Keratinocyte (primary cell): ENCODE measurements at regions not wholly inside any gene's neighbourhood (a gene's known extent, or its start where the extent isn't known, plus 50 kb on each side); places are given as distances from the start of the nearest gene placed in this dataset.

Source experiments
- DNase-seq: peaks from one replicate; pipeline ENCODE4 v3.0.0-alpha.2; 2011; ENCODE audit warnings: low read depth, missing footprints, low spot score
- FAIRE-seq: peaks from 2 replicates; lab custom pipeline; 2011; peaks lifted over from hg19 to GRCh38; lab: Jason Lieb, UNC
- H2AFZ ChIP-seq: 2 replicates; pipeline ENCODE4 v1.6.0; 2012; ENCODE audit warnings: low read length, control low read depth, inconsistent platforms; ENCODE audit not compliant: control insufficient read depth
- H3K27ac ChIP-seq: 2 replicates; pipeline ENCODE4 v1.5.1; 2011; ENCODE audit warnings: low read length; ENCODE audit not compliant: control insufficient read depth, insufficient read depth
- H3K27me3 ChIP-seq: 3 replicates; pipeline ENCODE4 v1.6.0; 2011; ENCODE audit warnings: low read length; ENCODE audit not compliant: control insufficient read depth, insufficient read depth; ENCODE audit errors: extremely low read depth
- H3K36me3 ChIP-seq, 2 experiments: 2 replicates in 1 of 2; 3 replicates in 1 of 2; pipeline ENCODE4 v1.5.1; 2011; ENCODE audit warnings: low read length in 2 of 2, mild to moderate bottlenecking in 1 of 2; ENCODE audit not compliant: control insufficient read depth in 2 of 2, insufficient read depth in 2 of 2; ENCODE audit errors: extremely low read depth in 1 of 2
- H3K4me1 ChIP-seq: 3 replicates; pipeline ENCODE4 v1.5.1; 2011; ENCODE audit warnings: low read length; ENCODE audit not compliant: control insufficient read depth, insufficient read depth; ENCODE audit errors: extremely low read depth
- H3K4me2 ChIP-seq: 3 replicates; pipeline ENCODE4 v1.6.0; 2011; ENCODE audit warnings: low read depth, low read length; ENCODE audit not compliant: control insufficient read depth, insufficient read depth; ENCODE audit errors: extremely low read depth
- H3K4me3 ChIP-seq, 3 experiments: fragments of 200-600 bp in 1 of 3; sonication (generic) in 1 of 3; 2 replicates in 2 of 3; 3 replicates in 1 of 3; pipeline ENCODE4 v1.5.1; 2011 to 2016; ENCODE audit warnings: low read length in 3 of 3, mild to moderate bottlenecking in 3 of 3, control low read depth in 2 of 3, inconsistent platforms in 1 of 3, low read depth in 1 of 3, mixed read lengths in 1 of 3, mixed run types in 1 of 3, moderate library complexity in 1 of 3; ENCODE audit not compliant: control insufficient read depth in 2 of 3, insufficient read depth in 2 of 3; ENCODE audit errors: extremely low read depth in 1 of 3
- H3K79me2 ChIP-seq: 2 replicates; pipeline ENCODE4 v1.6.0; 2012; ENCODE audit warnings: low read length; ENCODE audit not compliant: control insufficient read depth, insufficient read depth
- H3K9ac ChIP-seq: 3 replicates; pipeline ENCODE4 v1.6.0; 2011; ENCODE audit warnings: low read length; ENCODE audit not compliant: control insufficient read depth, insufficient read depth; ENCODE audit errors: extremely low read depth
- H3K9me1 ChIP-seq: 3 replicates; pipeline ENCODE4 v1.6.0; 2011; ENCODE audit warnings: low read length; ENCODE audit not compliant: control insufficient read depth, insufficient read depth; ENCODE audit errors: extremely low read depth
- H3K9me3 ChIP-seq: 2 replicates; pipeline ENCODE4 v1.5.1; 2012; ENCODE audit warnings: low read depth, low read length; ENCODE audit not compliant: control insufficient read depth
- H4K20me1 ChIP-seq: 3 replicates; pipeline ENCODE4 v1.6.0; 2011; ENCODE audit warnings: low read length; ENCODE audit not compliant: control insufficient read depth, insufficient read depth; ENCODE audit errors: extremely low read depth
- EZH2 ChIP-seq: IDR thresholded peaks from one replicate; pipeline ENCODE4 v1.6.1; 2012; ENCODE audit warnings: inconsistent platforms, mild to moderate bottlenecking, low read length, moderate library complexity
- dilution Hi-C: fragments of 300-500 bp; cut with MboI; formaldehyde crosslinking; loops from one replicate; pipeline ENCODE4 v1.7.0; 2020; ENCODE audit warnings: low sequenced_read_pairs; ENCODE audit not compliant: extremely low pct_ligation_motif_present
- TF ChIP-seq, protein P1 (sequence below), 3 experiments: IDR thresholded peaks in 1 of 3; conservative IDR thresholded peaks in 1 of 3; optimal IDR thresholded peaks in 1 of 3; 2 replicates in 2 of 3; 3 replicates in 1 of 3; pipeline versions ENCODE3 to v1.5.1; 2011; ENCODE audit warnings: low read length in 3 of 3, mild to moderate bottlenecking in 3 of 3, moderate library complexity in 2 of 3, control low read depth in 1 of 3, inconsistent platforms in 1 of 3; ENCODE audit not compliant: insufficient read depth in 2 of 3; ENCODE audit errors: extremely low read depth in 1 of 3

DNA sequence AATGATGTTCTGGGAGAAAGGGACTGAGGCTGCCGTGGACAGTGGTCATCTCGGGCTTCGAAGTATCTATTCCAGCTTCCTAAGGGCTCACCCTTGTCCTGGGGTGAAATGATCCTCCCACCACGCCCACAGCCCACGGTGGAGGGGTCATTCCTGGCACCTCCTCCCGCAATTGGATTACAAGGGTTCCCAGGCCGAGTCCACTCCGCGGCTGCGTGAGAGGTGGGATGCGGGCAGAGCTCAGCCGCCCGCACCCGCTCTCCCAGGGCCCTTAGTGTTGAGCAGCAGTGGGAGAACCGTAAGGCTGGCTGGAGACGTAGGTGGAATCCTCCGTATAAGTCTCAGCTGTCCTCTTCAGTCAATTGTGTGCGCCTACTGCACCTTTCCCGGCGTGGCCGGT is 273.3 kb upstream of the ADAMTS16 start:
- H2AFZ ChIP-seq = no peak overlapping the region
- H3K9me1 ChIP-seq = no peaks in the 10 kb centered on the region
- no peaks in the 10 kb centered on the region for H3K36me3 ChIP-seq
- H3K79me2 ChIP-seq = no peaks in the 10 kb centered on the region
- H3K27ac ChIP-seq = no peak overlapping the region
- TF ChIP-seq, protein P1, sequence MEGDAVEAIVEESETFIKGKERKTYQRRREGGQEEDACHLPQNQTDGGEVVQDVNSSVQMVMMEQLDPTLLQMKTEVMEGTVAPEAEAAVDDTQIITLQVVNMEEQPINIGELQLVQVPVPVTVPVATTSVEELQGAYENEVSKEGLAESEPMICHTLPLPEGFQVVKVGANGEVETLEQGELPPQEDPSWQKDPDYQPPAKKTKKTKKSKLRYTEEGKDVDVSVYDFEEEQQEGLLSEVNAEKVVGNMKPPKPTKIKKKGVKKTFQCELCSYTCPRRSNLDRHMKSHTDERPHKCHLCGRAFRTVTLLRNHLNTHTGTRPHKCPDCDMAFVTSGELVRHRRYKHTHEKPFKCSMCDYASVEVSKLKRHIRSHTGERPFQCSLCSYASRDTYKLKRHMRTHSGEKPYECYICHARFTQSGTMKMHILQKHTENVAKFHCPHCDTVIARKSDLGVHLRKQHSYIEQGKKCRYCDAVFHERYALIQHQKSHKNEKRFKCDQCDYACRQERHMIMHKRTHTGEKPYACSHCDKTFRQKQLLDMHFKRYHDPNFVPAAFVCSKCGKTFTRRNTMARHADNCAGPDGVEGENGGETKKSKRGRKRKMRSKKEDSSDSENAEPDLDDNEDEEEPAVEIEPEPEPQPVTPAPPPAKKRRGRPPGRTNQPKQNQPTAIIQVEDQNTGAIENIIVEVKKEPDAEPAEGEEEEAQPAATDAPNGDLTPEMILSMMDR (optimal IDR thresholded peaks at IDR 0.05 in 1 of 3, IDR thresholded peaks at IDR 0.05 in 1 of 3, conservative IDR thresholded peaks at IDR 0.05 in 1 of 3; ENCODE audit: extremely low read depth in 1 of 3, insufficient read depth in 2 of 3, low read length in 3 of 3) = no peak
- no peak for TF ChIP-seq EZH2
- H3K27me3 ChIP-seq = no peaks in the 10 kb centered on the region
- dilution Hi-C loops = no loop called here
- no peak for DNase-seq
- H3K4me1 ChIP-seq = no peaks in the 10 kb centered on the region
- FAIRE-seq = no peak
- no peaks in the 10 kb centered on the region for H4K20me1 ChIP-seq
- no peak overlapping the region for H3K9ac ChIP-seq
- no peaks in the 10 kb centered on the region for H3K9me3 ChIP-seq
- H3K4me2 ChIP-seq = no peak overlapping the region
- no peak overlapping the region for H3K4me3 ChIP-seq

- Histone ChIP-seq H3K4me2 (no peak overlapping the region), H3K9me1 (no peaks in the 10 kb centered on the region), H3K36me3 (no peaks in the 10 kb centered on the region), H3K4me1 (no peaks in the 10 kb centered on the region), H2AFZ (no peak overlapping the region), H3K27ac (no peak overlapping the region), H3K9ac (no peak overlapping the region), H3K9me3 (no peaks in the 10 kb centered on the region), H3K4me3 (no peak overlapping the region), H3K27me3 (no peaks in the 10 kb centered on the region), H4K20me1 (no peaks in the 10 kb centered on the region), H3K79me2 (no peaks in the 10 kb centered on the region)
- FAIRE-seq (no peak), DNase-seq (no peak)
- TF ChIP-seq EZH2 = no peak
- TF ChIP-seq, protein P1 (optimal IDR thresholded peaks at IDR 0.05 in 1 of 3, IDR thresholded peaks at IDR 0.05 in 1 of 3, conservative IDR thresholded peaks at IDR 0.05 in 1 of 3; ENCODE audit: extremely low read depth in 1 of 3, insufficient read depth in 2 of 3, low read length in 3 of 3) = peak; percentile 69 to 77 (median 75)
- dilution Hi-C loops = no loop called here
These were observed 271.9 kb upstream of the ADAMTS16 start for GRCh38 chr5:4868140-4868735.
